CD14-positive monocyte (primary cell): ENCODE measurements at regions not wholly inside any gene's neighbourhood (a gene's known extent, or its start where the extent isn't known, plus 50 kb on each side); places are given as distances from the start of the nearest gene placed in this dataset.
A peak's percentile ranks its signal among the peaks of the same experiment; 100 is the strongest.

Experiments used
- DNase-seq, 3 donors: peaks; one replicate each; pipeline ENCODE4 v3.0.0-alpha.2; 2011 to 2022
- H2AFZ ChIP-seq: 2 replicates; pipeline ENCODE4 v1.6.0; 2012; ENCODE audit warnings: mild to moderate bottlenecking, low read depth, low read length, inconsistent platforms; ENCODE audit not compliant: insufficient read depth, poor library complexity, severe bottlenecking
- H3K27ac ChIP-seq, 2 donors: 1 replicate in 1 of 2; 2 replicates in 1 of 2; pipeline ENCODE4 v1.5.1; 2012 to 2013; ENCODE audit warnings: low read length in 2 of 2, control low read depth in 1 of 2, inconsistent platforms in 1 of 2, low read depth in 1 of 2, mild to moderate bottlenecking in 1 of 2
- H3K27me3 ChIP-seq, 2 donors: one replicate each; pipeline versions ENCODE4 v1.6.0 to v1.6.1; 2011 to 2013; ENCODE audit warnings: low read length in 2 of 2; ENCODE audit not compliant: control insufficient read depth in 2 of 2, insufficient read depth in 2 of 2
- H3K36me3 ChIP-seq, 2 donors: replicated peaks in 1 of 2; 1 replicate in 1 of 2; 2 replicates in 1 of 2; pipeline versions ENCODE4 v1.5.1 to v1.6.1; 2012 to 2013; ENCODE audit warnings: low read length in 2 of 2, control low read depth in 1 of 2, inconsistent platforms in 1 of 2, mild to moderate bottlenecking in 1 of 2; ENCODE audit not compliant: insufficient read depth in 2 of 2, control insufficient read depth in 1 of 2
- H3K4me1 ChIP-seq, 2 donors: 1 replicate in 1 of 2; 2 replicates in 1 of 2; pipeline versions ENCODE4 v1.5.1 to v1.6.1; 2012 to 2013; ENCODE audit warnings: low read length in 2 of 2, control low read depth in 1 of 2, inconsistent platforms in 1 of 2, mild to moderate bottlenecking in 1 of 2, moderate library complexity in 1 of 2; ENCODE audit not compliant: insufficient read depth in 2 of 2, control insufficient read depth in 1 of 2
- H3K4me2 ChIP-seq: replicated peaks from 2 replicates; pipeline ENCODE3; 2012; ENCODE audit warnings: low read length, moderate library complexity, mild to moderate bottlenecking; ENCODE audit not compliant: poor library complexity, severe bottlenecking; ENCODE audit errors: extremely low read depth
- H3K4me3 ChIP-seq, 3 experiments: fragments of 200-600 bp in 1 of 3; sonication (generic) in 1 of 3; replicated peaks in 1 of 3; 1 replicate in 2 of 3; 2 replicates in 1 of 3; pipeline ENCODE4 v1.5.1; 2011 to 2013; ENCODE audit warnings: low read length in 3 of 3, mild to moderate bottlenecking in 3 of 3, control low read depth in 2 of 3, low read depth in 2 of 3, inconsistent platforms in 1 of 3, moderate library complexity in 1 of 3
- H3K79me2 ChIP-seq: 2 replicates; pipeline ENCODE4 v1.6.0; 2012; ENCODE audit warnings: mild to moderate bottlenecking, control low read depth, inconsistent platforms, low read length, moderate library complexity; ENCODE audit not compliant: insufficient read depth
- H3K9ac ChIP-seq: 2 replicates; pipeline ENCODE4 v1.6.0; 2017; ENCODE audit warnings: low read length, mild to moderate bottlenecking; ENCODE audit not compliant: insufficient read depth, poor library complexity, severe bottlenecking
- H3K9me3 ChIP-seq, 2 donors: replicated peaks in 1 of 2; 1 replicate in 1 of 2; 2 replicates in 1 of 2; pipeline versions ENCODE4 v1.5.1 to v1.6.1; 2012 to 2013; ENCODE audit warnings: low read length in 2 of 2, control low read depth in 1 of 2; ENCODE audit not compliant: control insufficient read depth in 1 of 2, insufficient read depth in 1 of 2
- H4K20me1 ChIP-seq: 2 replicates; pipeline ENCODE4 v1.6.0; 2012; ENCODE audit warnings: mild to moderate bottlenecking, low read length, control low read depth, moderate library complexity; ENCODE audit not compliant: insufficient read depth
- H3K27ac Mint-ChIP-seq, 7 donors: one replicate each; pipeline ENCODE4 v1.8.0; 2020; ENCODE audit warnings: mild to moderate bottlenecking in 7 of 7, mixed read lengths in 7 of 7, moderate library complexity in 6 of 7, inconsistent platforms in 2 of 7
- H3K27me3 Mint-ChIP-seq, 3 donors: one replicate each; pipeline ENCODE4 v1.8.0; 2021 to 2022; ENCODE audit warnings: low read depth in 3 of 3, mild to moderate bottlenecking in 3 of 3, mixed read lengths in 3 of 3, moderate library complexity in 3 of 3, inconsistent platforms in 1 of 3
- H3K36me3 Mint-ChIP-seq, 2 donors: one replicate each; pipeline ENCODE4 v1.8.0; 2020; ENCODE audit warnings: mixed read lengths in 2 of 2, inconsistent platforms in 1 of 2, mild to moderate bottlenecking in 1 of 2
- H3K4me1 Mint-ChIP-seq: one replicate; pipeline ENCODE4 v1.8.0; 2020; ENCODE audit warnings: mild to moderate bottlenecking, mixed read lengths
- H3K4me3 Mint-ChIP-seq, 2 donors: one replicate each; pipeline ENCODE4 v1.8.0; 2020; ENCODE audit warnings: mild to moderate bottlenecking in 2 of 2, mixed read lengths in 2 of 2, moderate library complexity in 1 of 2
- H3K9me3 Mint-ChIP-seq, 7 donors: one replicate each; pipeline ENCODE4 v1.8.0; 2020 to 2022; ENCODE audit warnings: mixed read lengths in 7 of 7, mild to moderate bottlenecking in 6 of 7, moderate library complexity in 6 of 7, inconsistent platforms in 2 of 7
- WGBS: methylation state at CpG from one replicate; pipeline ENCODE4 v1.1.5; 2013; ENCODE audit warnings: missing lambda C conversion rate; ENCODE audit not compliant: insufficient coverage; 5-methylcytosine and 5-hydroxymethylcytosine counted together
- intact Hi-C, 2 donors: fragments of 100-400 bp; cut with micrococcal nuclease; formaldehyde crosslinking; loops; one replicate each; pipeline versions ENCODE4 v1.15.0 to v1.15.1; 2023
- TF ChIP-seq, protein P1 (sequence below): fragments of 200-600 bp; IDR thresholded peaks from one replicate; pipeline ENCODE4 v1.8.0; 2022; ENCODE audit warnings: antibody characterized with exemption, mild to moderate bottlenecking

DNA sequence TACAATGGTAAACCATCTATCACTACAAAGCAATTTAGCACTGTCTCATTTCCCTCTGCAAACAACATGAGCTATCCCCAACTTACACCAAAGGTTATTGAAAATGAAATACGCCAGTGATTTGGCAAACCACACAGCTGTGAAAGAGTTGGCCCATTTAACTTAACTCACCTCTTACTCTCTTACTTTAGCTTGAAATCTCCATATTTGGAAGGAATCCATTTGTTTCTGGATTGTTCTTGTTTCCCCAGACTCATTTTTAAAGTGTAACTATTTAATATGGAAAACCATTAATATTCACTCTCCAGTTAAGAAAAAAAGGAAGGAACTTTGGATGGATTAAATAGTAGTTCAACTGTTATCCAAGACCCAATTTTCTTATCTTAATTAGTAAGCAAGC is 93.7 kb upstream of the TRIB2 start:
- H3K79me2 ChIP-seq = no peaks in the 10 kb centered on the region
- Mint-ChIP-seq H3K4me3 (no peak overlapping the region), H3K9me3 (peaks cover 0 to 9% (median 0%) of the 10 kb centered on the region in 7 donors), H3K27ac (no peak overlapping the region), H3K4me1 (peaks cover 3% of the 10 kb centered on the region), H3K36me3 (no peaks in the 10 kb centered on the region), H3K27me3 (peaks cover 10 to 14% (median 10%) of the 10 kb centered on the region in 3 donors)
- WGBS = no CpG with 5 or more reads among the region's 1 CpG
- H3K36me3 ChIP-seq = no peaks in the 10 kb centered on the region
- H3K9ac ChIP-seq = no peak overlapping the region
- H3K9me3 ChIP-seq = no peaks in the 10 kb centered on the region
- no peaks in the 10 kb centered on the region for H4K20me1 ChIP-seq
- no peak overlapping the region for H2AFZ ChIP-seq
- H3K4me1 ChIP-seq = no peaks in the 10 kb centered on the region
- intact Hi-C loops = no loop called here
- H3K4me2 ChIP-seq = no peak overlapping the region
- TF ChIP-seq, protein P1, sequence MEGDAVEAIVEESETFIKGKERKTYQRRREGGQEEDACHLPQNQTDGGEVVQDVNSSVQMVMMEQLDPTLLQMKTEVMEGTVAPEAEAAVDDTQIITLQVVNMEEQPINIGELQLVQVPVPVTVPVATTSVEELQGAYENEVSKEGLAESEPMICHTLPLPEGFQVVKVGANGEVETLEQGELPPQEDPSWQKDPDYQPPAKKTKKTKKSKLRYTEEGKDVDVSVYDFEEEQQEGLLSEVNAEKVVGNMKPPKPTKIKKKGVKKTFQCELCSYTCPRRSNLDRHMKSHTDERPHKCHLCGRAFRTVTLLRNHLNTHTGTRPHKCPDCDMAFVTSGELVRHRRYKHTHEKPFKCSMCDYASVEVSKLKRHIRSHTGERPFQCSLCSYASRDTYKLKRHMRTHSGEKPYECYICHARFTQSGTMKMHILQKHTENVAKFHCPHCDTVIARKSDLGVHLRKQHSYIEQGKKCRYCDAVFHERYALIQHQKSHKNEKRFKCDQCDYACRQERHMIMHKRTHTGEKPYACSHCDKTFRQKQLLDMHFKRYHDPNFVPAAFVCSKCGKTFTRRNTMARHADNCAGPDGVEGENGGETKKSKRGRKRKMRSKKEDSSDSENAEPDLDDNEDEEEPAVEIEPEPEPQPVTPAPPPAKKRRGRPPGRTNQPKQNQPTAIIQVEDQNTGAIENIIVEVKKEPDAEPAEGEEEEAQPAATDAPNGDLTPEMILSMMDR = no peak
- H3K27ac ChIP-seq = no peak overlapping the region
- peaks cover 0 to 2% of the 10 kb centered on the region in 2 donors for H3K27me3 ChIP-seq
- DNase-seq = no peak
- H3K4me3 ChIP-seq = no peak overlapping the region

GRCh38 chr2:12624384-12624783 is 92.4 kb upstream of the TRIB2 start:
- no peak overlapping the region for H2AFZ ChIP-seq
- no peaks in the 10 kb centered on the region for H3K9me3 ChIP-seq
- TF ChIP-seq, protein P1 = no peak
- H3K36me3 ChIP-seq = no peaks in the 10 kb centered on the region
- H3K9ac ChIP-seq = no peak overlapping the region
- Mint-ChIP-seq H3K4me3 (no peak overlapping the region), H3K27ac (peak overlapping the region in 1 of 7 donors; percentile 26), H3K4me1 (no peaks in the 10 kb centered on the region), H3K36me3 (no peaks in the 10 kb centered on the region), H3K9me3 (peaks cover 0 to 15% (median 0%) of the 10 kb centered on the region in 7 donors), H3K27me3 (peaks cover 10 to 14% (median 10%) of the 10 kb centered on the region in 3 donors)
- no peaks in the 10 kb centered on the region for H4K20me1 ChIP-seq
- no peaks in the 10 kb centered on the region for H3K79me2 ChIP-seq
- 100% methylated on average over 4 of the region's 6 CpGs for WGBS
- no peak for DNase-seq
- intact Hi-C loops = no loop called here
- H3K27me3 ChIP-seq = peaks cover 0 to 2% of the 10 kb centered on the region in 2 donors
- no peak overlapping the region for H3K4me2 ChIP-seq
- H3K27ac ChIP-seq = no peak overlapping the region
- H3K4me3 ChIP-seq = no peak overlapping the region
- no peaks in the 10 kb centered on the region for H3K4me1 ChIP-seq
